ENCODE measurements at regions not wholly inside any gene's neighbourhood (a gene's known extent, or its start where the extent isn't known, plus 50 kb on each side); places are given as distances from the start of the nearest gene placed in this dataset.

GRCh38 chr5:89030798-89031197 lies 147.8 kb upstream of the MEF2C start:
- H3K14ac ChIP-seq (replicated peaks; ENCODE audit: low read depth, low read length) = no peak overlapping the region
- H2BK5ac ChIP-seq (ENCODE audit: low read depth, low read length, poor library complexity, severe bottlenecking) = no peak overlapping the region
- no peaks in the 10 kb centered on the region for H4K20me1 ChIP-seq (ENCODE audit: insufficient read depth, low read length)
- H4K5ac ChIP-seq (ENCODE audit: low read depth, low read length) = no peak overlapping the region
- H3K18ac ChIP-seq (ENCODE audit: low read depth, low read length) = no peak overlapping the region
- no peaks in the 10 kb centered on the region for H3K9me1 ChIP-seq (ENCODE audit: insufficient read depth, low read length)
- H3K27me3 ChIP-seq (ENCODE audit: control insufficient read depth, insufficient read depth, low read length) = no peaks in the 10 kb centered on the region
- no peak overlapping the region for H3K4me3 ChIP-seq (ENCODE audit: insufficient read depth, low read depth, low read length)
- H2AK5ac ChIP-seq (ENCODE audit: low read depth, low read length) = no peak overlapping the region
- no peak overlapping the region for H3K4ac ChIP-seq (ENCODE audit: low read depth, low read length)
- no peak overlapping the region for H2BK120ac ChIP-seq (ENCODE audit: low read depth, low read length)
- H3K36me3 ChIP-seq (ENCODE audit: control insufficient read depth, insufficient read depth, low read length) = no peaks in the 10 kb centered on the region
- H3K4me1 ChIP-seq (ENCODE audit: control insufficient read depth, insufficient read depth, low read length) = no peaks in the 10 kb centered on the region
- intact Hi-C loops (cut with micrococcal nuclease) = no loop called here
- ATAC-seq (ENCODE audit: low read depth) (no peak), DNase-seq (no peak)
- no peaks in the 10 kb centered on the region for H3K9me3 ChIP-seq (ENCODE audit: control insufficient read depth, insufficient read depth, low read length)
- no peak overlapping the region for H3K56ac ChIP-seq (ENCODE audit: extremely low read depth, insufficient read depth, low read length)
- in situ Hi-C loops (cut with MboI; ENCODE audit: low sequenced_read_pairs) = no loop called here
- TF ChIP-seq CTCF (conservative IDR thresholded peaks at IDR 0.05; ENCODE audit: low read depth, low read length) = no peak
- TF ChIP-seq ELK1 (IDR thresholded peaks at IDR 0.05; ENCODE audit: borderline replicate concordance, low read depth, low read length) = no peak
- TF ChIP-seq MAZ (IDR thresholded peaks at IDR 0.05; ENCODE audit: borderline replicate concordance, low read depth, low read length) = no peak
- TF ChIP-seq MXI1 (IDR thresholded peaks at IDR 0.05; ENCODE audit: borderline replicate concordance, low read depth, low read length) = no peak
- no peak for TF ChIP-seq SMC3 (IDR thresholded peaks at IDR 0.05; ENCODE audit: low read depth, low read length)
- TF ChIP-seq NFE2L2 (IDR thresholded peaks at IDR 0.05; ENCODE audit: low read depth, low read length) = no peak
- no peak for TF ChIP-seq CHD1 (IDR thresholded peaks at IDR 0.05; ENCODE audit: low read depth, low read length)
- no peak for TF ChIP-seq MAFK (IDR thresholded peaks at IDR 0.05; ENCODE audit: low read depth, low read length)
- no peak for TF ChIP-seq RCOR1 (IDR thresholded peaks at IDR 0.05; ENCODE audit: insufficient replicate concordance, low read length)
- TF ChIP-seq FOS (IDR thresholded peaks at IDR 0.05; ENCODE audit: low read depth, low read length) = no peak
- no peak for TF ChIP-seq RAD21 (IDR thresholded peaks at IDR 0.05; ENCODE audit: low read length)
- no peak for TF ChIP-seq CEBPB (IDR thresholded peaks at IDR 0.05; ENCODE audit: low read depth, low read length)
- no peak for TF ChIP-seq BHLHE40 (IDR thresholded peaks at IDR 0.05; ENCODE audit: low read depth, low read length)
- TF ChIP-seq RFX5 (IDR thresholded peaks at IDR 0.05; ENCODE audit: low read depth, low read length) = no peak
- no peak for TF ChIP-seq USF2 (IDR thresholded peaks at IDR 0.05; ENCODE audit: low read depth, low read length)
- no peak for TF ChIP-seq POLR2A (IDR thresholded peaks at IDR 0.05; ENCODE audit: low read depth, low read length)
- H2AFZ ChIP-seq (replicated peaks; ENCODE audit: low read length, poor library complexity) = no peak overlapping the region
- no peaks in the 10 kb centered on the region for H3K79me1 ChIP-seq (ENCODE audit: low read depth in 1 of 2, low read length in 2 of 2)
- H3K23ac ChIP-seq (ENCODE audit: low read depth, low read length) = no peak overlapping the region
- H3K27ac ChIP-seq (ENCODE audit: insufficient read depth, low read length) = no peak overlapping the region
- no peak overlapping the region for H3K9ac ChIP-seq (ENCODE audit: low read depth, low read length)
- H2BK20ac ChIP-seq (ENCODE audit: low read depth, low read length) = no peak overlapping the region
- H2AK9ac ChIP-seq (replicated peaks; ENCODE audit: low read depth, low read length, poor library complexity) = no peak overlapping the region
- no CpG with 5 or more reads among the region's 3 CpGs for WGBS, 2 experiments (ENCODE audit: extremely low coverage in 2 of 2, insufficient read length in 1 of 2)
- ChIA-PET CTCF (interaction anchor here (1.0 kb wide), 1 partner anchor 10 kb away, joined by 3 read pairs; no protein-coding TSS in a partner anchor), POLR2A (ENCODE audit: unreplicated experiment) (interaction anchor here (1.0 kb wide), 1 partner anchor 13 kb away, joined by 4 read pairs; no protein-coding TSS in a partner anchor)
- H4K91ac ChIP-seq (ENCODE audit: insufficient read depth, low read depth, low read length) = no peak overlapping the region
- H2BK15ac ChIP-seq (ENCODE audit: low read depth, low read length) = no peak overlapping the region
- H4K8ac ChIP-seq (ENCODE audit: low read depth in 2 of 2, low read length in 2 of 2) = no peak overlapping the region
- no peak overlapping the region for H3K4me2 ChIP-seq (ENCODE audit: low read depth, low read length)
- dilution Hi-C loops (cut with HindIII; ENCODE audit: low sequenced_read_pairs, unreplicated experiment) = no loop called here
- no TSS peak for BruUV-seq (replicated peaks)
